ENCODE measurements at regions not wholly inside any gene's neighbourhood (a gene's known extent, or its start where the extent isn't known, plus 50 kb on each side); places are given as distances from the start of the nearest gene placed in this dataset.
"Not testable (repeated sequence)": the region's sequence is repeated elsewhere in the genome, so short reads cannot be mapped to it uniquely, and the experiment has no call there.

DNA sequence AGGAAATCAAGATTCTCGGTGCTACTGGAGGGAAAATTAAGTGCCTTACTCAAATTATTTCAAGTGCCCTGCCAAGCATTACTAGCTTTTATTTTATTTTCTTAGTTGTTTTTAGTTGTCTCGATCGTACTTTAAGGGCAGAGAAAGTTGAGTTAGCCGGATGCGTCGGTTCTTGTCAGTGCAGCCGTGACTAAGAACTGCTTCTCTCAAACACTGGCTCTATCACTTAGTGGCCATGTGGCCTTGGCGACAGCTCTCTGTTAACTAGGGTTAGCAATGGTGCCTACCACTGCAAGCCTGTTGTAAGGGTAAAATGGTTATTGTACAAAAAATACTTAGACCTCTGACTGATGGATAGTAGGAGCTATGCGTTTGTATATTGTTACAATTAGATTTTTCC, 227.8 kb downstream of the KATNAL1 start:
- H3K4me3 ChIP-seq (ENCODE audit: low read depth, low read length), result no peak overlapping the region
- no peak for DNase-seq (ENCODE audit: low read depth)

DNA sequence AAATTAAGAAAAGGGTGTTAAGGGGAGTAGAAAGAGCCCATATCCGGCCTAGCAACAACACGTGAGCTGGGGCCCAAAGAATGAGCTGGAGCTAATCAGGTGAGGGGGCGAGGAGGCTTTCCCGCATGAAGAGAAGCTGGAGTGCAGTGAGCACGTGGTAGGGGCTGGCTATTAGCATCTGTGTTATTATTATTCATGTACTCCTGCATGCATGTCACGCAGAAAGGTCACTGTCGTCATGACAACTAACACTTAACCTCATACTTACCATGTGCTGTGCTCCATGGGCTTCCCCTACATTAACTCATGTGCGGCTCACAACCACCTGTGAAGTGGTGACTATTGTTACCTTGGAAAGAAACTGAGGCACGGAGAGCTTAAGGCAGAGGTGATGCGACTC, 227.6 kb upstream of the UBL3 start:
- H3K4me3 ChIP-seq (ENCODE audit: low read depth, low read length), result no peak overlapping the region
- no peak for DNase-seq (ENCODE audit: low read depth)

DNA sequence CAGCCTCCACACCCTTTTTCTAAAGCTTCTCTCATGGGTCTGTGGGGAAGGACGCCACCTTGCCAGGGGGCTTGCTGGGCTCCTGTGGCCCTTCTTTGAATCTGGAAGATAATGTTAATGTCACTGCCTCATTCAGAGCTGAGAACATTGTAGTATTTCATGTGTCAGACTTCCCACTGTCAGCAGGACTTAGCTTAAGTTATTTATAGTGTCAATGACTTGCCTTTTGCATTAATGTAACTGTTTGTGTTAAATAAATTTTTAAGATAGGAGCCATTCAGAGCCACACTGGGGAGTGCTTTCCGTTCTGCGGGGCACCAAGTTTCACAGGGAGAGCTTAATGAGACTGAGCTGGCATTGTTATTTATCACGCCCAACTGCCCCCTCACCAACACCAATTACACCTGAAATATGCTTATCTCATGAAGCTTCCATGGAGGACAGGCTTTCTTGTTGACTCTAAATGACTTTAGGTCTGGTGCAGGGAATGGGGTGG, 226.9 kb upstream of the UBL3 start:
- DNase-seq (ENCODE audit: low read depth), result no peak
- no peak overlapping the region for H3K4me3 ChIP-seq (ENCODE audit: low read depth, low read length)

DNA sequence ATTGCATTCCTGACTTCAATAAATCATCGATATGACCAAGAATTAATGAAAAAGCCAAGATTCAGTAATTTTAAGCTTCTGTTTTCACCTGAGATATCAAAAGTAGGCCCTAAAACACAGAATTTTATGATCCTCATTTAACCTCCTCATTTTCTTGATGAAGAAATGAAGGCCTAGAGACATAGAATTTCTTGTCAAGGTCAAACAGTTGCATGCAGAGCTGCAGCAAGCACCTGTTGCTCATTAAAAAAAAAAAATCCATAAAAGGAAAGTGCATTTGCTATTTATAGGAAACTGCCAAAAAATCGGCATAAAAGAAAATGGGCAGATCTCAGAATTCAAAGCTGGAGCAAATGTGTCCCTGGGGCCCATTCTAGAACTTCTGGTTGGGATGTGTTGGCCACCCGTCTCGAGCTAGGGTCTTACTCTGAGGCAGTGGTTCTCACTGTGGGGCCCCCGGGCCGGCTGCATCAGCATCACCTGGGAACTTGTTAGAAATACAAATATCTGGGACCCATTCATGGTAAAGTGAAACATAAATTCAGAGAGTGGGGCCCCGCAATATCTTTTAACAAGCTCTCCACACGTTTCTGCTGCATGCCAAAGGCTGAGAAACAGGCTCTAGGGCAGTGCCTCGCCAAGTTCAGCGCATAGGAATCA, 224.7 kb upstream of the UBL3 start:
- no peak overlapping the region for H3K4me3 ChIP-seq (ENCODE audit: low read depth, low read length)
- DNase-seq (ENCODE audit: low read depth), result no peak

DNA sequence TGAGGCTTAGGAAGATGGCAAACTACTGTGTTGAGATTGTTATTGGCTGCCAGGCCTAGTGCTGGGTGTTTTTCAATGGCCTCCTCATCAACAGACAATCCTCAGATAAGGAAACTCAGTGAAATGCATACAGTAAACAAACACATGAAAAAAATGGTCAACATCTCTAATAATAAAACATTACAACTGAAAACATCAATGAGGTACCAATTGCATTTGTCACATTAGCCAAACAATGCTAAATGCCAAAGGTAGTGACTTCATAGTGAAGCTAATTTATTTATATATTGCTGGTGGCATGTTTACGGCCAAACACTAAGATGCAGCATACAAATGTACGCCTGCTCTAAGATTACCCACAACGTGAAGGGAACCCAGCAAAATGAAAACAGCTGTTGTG, 224.0 kb upstream of the UBL3 start:
- DNase-seq (ENCODE audit: low read depth), result no peak

DNA sequence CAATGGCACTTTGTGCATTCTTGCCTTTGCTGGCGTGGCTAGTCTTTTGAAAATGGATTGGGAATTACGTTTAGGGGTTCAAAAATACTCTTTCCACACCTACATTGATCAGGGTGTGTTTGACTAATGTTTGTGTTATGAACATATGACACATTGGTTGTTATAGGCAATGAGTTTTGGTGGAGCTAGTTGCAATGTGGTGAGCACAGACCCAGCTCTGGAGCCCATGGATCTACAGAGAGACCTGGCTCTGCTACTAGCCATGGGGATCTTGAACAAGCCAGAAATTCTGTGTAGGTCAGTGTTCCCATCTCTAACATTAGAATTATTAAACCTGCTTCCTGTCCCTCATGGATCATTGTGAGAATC, 222.4 kb upstream of the UBL3 start:
- DNase-seq (ENCODE audit: low read depth), result no peak
- H3K4me3 ChIP-seq (ENCODE audit: low read depth, low read length), result no peak overlapping the region

More for the DNA sequence above, 224.0 kb upstream of the UBL3 start:
- H3K4me3 ChIP-seq (ENCODE audit: low read depth, low read length), result no peak overlapping the region

DNA sequence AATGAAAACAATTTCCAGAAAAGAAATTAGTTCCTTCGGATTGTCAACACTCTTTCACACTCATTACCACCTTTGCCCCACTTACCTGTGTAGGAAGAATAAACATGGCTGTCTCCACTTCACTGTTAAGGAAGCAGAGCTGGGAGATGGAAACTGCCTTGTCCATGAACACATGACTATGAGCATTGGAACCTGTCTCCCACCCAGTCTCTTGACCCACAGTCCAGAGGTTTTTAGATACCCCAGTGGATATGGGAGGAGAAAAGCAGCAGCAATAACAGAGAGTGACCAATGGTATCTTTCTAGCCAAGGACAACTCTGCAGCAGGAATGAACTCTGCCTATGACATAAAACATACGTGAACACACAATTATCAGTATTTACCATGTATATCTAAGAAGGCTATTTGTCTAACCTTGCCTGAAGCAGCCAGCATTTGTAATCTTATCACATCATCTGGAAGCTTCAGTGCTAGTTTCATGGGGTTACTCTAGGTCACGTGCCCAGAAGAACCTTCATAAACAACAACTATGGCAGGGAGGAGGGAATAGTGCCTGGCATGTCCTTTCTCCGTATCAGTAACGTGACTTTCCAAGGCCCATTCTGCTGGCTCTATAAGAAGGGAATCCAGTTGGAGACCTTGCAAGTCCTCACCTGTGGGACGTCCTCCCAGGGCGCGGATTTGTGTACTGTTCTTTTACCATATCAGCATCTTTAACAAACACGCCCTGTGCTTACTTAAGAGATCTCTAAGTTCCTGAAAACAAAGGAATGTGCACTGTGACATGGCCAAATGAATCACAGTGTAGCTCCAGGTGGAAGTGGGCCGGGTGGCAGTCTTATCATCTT, 221.8 kb upstream of the UBL3 start:
- DNase-seq (ENCODE audit: low read depth), result no peak

DNA sequence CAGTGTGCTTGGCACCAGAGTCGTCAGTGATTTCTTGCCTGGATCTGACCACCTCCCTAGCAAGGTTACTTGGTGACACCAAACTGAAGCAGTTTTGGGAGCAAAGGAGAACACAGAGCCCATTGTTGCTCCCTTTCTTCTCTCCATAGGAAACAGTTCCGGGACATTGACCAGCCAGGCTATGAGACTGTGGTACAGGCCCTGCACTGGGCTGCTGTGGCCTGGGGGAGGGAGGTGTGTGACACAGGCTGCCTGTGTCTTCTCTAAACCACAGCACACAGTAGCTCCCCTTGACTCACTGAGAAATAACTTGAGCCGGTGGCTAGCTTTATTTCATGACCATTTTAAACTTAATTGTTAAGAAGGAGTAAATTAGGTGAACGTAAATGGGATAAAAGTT, 214.8 kb upstream of the UBL3 start:
- no peak for DNase-seq (ENCODE audit: low read depth)
- no peak overlapping the region for H3K4me3 ChIP-seq (ENCODE audit: low read depth, low read length)

More for the DNA sequence above, 221.8 kb upstream of the UBL3 start:
- no peak overlapping the region for H3K4me3 ChIP-seq (ENCODE audit: low read depth, low read length)

DNA sequence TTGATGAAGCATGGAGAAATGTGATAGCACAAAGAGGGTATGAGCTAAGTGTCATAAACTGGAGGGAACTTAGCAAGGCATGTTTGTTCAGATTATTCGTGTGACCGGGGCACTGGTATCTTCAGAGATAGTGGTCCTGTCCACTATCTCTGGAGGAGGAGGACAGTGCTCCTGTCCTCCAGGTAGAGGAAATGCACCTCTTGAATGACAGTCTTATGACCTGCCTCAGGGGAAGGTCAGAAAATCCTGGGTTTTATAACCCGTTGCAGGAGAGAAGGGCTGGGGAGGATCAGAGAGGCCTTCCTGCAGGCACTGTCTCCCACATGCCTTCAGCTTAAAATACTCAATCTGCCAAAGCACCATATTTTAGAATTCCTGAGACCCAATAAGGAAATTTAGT, 213.5 kb upstream of the UBL3 start:
- no peak overlapping the region for H3K4me3 ChIP-seq (ENCODE audit: low read depth, low read length)
- no peak for DNase-seq (ENCODE audit: low read depth)

DNA sequence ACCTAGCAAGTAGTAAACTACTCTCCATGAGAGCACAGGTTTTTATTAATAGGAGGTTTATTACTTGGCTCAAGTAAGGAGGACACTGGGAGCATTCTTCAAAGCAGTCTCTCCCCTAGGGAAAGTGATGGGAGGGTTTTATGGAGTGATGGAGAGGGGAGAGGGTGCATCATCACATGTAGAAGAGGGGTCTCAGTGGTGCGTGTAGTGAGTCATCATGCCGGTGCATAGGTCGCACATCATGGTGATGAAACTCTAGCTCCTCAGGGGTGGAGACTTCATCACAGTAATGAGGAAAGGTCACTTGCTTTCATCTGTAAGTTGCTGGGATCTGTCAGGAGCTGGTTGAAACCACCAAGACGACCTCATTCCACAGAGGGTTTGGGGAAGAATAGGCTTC, 210.8 kb upstream of the UBL3 start:
- no peak overlapping the region for H3K4me3 ChIP-seq (ENCODE audit: low read depth, low read length)
- DNase-seq (ENCODE audit: low read depth), result peak; percentile 64

DNA sequence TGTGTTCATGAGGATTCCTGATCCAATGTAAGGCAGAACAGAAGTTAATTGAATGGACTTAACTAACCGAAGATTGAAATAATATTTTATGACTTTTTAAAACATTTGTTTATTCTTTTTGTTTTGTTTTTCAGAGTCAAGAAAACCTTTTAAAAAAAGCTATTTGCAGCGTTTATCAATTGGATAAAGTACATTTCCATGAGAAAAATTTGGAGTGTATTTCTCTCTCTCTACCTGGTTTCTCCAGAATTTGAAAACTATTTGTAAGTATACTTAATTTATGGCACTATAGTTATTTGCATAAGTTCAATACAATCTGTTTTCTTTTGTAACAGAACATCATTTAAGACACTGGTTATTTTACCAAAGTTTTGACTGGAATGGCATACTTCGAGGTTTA, 208.0 kb upstream of the UBL3 start:
- H3K4me3 ChIP-seq (ENCODE audit: low read depth, low read length), result no peak overlapping the region
- DNase-seq (ENCODE audit: low read depth), result no peak

DNA sequence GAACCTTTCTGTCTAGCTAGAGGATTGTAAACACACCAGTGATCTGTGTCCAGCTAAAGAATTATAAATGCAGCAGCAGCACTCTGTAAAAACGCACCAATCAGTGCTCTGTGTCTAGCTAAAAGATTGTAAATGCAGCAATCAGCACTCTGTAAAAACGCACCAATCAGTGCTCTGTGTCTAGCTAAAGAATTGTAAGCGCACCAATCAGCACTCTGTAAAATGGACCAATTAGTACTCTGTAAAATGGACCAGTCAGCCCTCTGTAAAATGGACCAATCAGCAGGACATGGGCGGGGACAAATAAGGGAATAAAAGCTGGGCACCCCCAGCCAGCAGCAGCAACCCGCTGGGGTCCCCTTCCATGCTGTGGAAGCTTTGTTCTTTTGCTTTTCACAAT, 204.1 kb upstream of the UBL3 start:
- DNase-seq (ENCODE audit: low read depth); H3K4me3 ChIP-seq (ENCODE audit: low read depth, low read length): not testable (repeated sequence)

DNA sequence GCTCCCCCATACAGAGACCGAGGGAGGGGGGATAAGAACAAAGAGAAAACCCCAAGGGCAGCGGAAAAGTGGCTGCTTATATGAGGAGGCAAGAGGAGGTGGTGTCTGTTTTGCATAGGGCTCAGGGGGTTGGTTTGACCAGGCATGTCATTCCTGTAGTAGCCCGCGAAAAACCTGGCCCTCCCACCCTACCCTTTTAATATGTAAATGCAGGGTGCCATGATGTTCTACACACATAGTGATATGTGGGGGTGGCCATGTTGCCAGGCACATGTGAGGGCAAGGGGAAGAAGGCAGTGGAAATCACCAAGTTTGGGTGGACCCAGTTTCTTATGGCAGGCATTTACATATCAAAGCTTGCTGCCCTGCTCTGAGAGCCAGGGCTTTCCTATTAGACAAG, 203.5 kb upstream of the UBL3 start:
- no peak for DNase-seq (ENCODE audit: low read depth)
- H3K4me3 ChIP-seq (ENCODE audit: low read depth, low read length), result no peak overlapping the region

DNA sequence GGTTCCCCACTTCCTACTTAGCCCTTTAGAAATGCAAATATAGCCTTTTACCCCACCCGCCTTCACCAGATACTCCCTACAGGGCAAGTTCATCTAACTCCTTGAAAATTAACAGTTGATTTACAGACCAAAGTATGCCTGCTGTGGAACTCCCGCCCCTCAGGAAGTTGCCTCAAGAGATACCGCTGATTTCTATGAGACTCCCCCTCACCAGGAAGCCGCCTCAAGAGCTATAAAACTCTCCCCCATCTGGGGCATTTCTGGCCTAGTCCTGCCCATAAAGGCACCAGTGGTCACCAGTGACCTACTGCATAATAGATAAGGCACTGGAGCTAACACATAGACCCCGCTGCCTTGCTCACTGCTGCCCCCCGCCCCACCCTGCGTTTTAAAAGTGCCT, 201.7 kb upstream of the UBL3 start:
- DNase-seq (ENCODE audit: low read depth), result no peak
- no peak overlapping the region for H3K4me3 ChIP-seq (ENCODE audit: low read depth, low read length)

DNA sequence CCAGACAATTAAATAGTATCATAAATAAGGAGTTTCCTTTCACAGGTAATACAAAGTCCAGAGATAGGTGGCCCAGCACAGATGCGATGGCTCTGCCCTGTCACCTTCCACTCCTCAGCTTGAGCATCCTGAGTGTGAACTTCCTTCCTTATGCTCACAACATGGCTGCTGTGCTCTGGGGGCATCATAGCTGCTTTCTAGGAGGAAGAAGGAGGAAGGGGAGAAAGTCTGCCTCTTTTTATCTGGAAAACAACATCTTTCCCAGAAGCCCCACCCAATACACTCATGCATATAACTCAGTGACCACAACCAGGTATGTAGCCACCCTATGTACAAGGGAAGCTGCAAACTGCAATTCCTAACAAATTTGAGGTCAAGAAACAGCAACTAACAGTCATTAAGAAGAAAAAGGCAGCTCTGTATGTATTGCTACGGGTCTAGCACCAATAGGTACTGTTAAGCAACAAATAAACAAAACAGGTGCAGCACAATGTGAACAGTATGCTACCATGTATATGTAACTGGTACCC, 201.2 kb upstream of the UBL3 start:
- DNase-seq (ENCODE audit: low read depth), result no peak
- no peak overlapping the region for H3K4me3 ChIP-seq (ENCODE audit: low read depth, low read length)

DNA sequence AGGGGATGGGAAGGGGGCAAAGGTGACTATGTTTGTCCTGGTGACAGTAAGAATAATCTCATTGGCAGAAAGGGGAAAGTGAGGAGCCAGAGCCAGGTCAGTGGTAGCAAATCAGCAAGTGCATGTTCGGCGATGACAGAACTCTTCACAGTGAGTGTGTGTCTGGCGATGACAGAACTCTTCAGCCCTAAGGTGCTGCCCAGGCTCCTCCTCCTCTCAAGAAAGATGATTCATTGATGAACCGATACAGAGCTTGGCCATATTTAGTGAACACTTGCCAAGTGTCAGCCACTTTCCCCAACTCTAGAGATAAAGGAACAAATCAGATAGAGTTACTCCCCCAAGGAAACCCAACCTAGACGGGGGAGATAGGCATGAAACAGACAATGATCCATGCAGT, 199.3 kb upstream of the UBL3 start:
- H3K4me3 ChIP-seq (ENCODE audit: low read depth, low read length), result no peak overlapping the region
- no peak for DNase-seq (ENCODE audit: low read depth)

DNA sequence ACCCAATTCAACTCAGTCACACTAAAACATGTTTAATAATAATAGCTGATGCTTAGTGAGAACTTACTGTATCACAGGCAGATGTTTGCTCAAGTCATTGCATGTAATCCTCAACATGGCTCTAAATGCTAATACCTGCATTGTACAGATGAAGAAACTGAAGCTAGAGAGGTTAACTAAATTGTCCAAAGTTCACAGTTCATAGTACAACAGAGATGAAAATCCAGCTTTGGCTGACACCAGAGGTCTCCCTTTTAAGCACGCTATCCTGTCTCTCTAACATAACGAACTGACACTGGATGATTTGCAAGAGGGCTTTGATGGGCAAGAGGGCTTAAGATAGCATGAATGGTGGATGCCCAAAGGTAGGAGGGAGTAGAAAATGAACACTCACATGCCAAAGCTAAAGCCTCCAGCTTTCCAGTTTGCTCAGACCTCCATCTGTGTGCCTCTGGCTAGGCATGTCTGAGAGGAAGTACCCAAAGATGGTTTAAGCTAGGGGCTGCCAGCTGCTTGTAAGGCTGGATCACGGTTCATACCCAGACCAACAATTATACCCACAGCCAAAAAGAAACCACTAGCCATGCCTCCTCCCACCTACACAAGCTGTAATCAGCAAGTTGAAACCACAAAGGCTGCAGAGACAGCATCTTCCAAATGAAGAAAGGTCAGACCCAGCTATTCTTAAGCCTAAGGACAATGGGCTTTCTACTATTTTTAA, 196.9 kb upstream of the UBL3 start:
- no peak for DNase-seq (ENCODE audit: low read depth)
- H3K4me3 ChIP-seq (ENCODE audit: low read depth, low read length), result no peak overlapping the region

DNA sequence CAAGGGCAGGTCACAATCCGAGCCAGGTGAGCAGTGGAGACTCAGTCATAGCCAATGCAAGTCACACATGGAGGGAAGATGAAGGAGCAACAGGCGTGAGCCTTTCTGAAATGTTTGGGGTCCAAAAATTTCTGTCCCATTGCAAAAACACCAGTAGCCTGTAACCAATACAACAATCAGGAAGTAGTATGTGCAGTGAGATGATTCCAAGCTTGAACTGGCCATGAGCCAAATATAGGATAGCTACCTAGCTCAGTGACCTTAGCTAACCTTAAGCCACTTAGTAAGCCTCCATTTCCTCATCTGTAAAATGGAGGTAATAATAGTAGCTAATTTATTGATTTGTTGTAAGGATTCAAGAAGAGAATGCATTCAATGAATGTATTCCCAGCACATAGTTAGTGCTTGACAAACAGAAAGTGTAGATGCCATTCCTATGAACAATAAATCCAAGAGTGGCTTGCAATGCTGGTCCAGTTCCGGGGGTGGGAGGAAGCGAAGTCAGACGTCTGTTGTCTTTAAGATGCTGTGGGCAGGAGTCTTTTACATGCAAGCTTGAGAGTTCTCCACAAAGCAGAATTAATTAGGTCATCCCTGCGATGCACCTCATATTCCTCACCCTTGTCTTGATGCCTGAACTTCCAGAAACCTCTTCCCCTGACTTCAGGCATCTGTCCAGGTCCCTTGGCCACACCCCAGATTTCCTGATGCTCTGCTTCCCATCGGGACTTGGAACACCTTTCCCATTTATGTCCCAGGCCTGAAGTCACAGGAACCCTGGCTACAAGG, 195.7 kb upstream of the UBL3 start:
- peak; percentile 56 for DNase-seq (ENCODE audit: low read depth)
- H3K4me3 ChIP-seq (ENCODE audit: low read depth, low read length), result no peak overlapping the region

DNA sequence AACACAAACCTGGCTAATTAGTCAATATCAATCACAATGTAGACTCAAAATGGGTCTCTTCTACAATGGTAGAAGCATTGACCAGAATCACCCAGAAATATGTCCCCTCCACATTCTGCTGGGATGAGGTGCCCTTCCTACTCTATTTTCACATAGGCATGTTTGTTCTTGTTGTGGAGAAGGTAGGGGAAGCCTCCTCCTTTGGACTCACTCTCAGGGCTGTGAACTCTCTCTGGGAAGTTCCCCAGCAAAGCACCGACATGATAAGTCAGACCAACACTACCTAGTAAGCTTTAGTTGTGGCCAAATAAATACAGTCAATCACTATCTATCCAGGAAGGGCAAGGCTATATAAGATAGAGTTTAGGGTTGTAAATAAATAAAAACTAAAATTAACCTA, 194.5 kb upstream of the UBL3 start:
- no peak overlapping the region for H3K4me3 ChIP-seq (ENCODE audit: low read depth, low read length)
- no peak for DNase-seq (ENCODE audit: low read depth)

DNA sequence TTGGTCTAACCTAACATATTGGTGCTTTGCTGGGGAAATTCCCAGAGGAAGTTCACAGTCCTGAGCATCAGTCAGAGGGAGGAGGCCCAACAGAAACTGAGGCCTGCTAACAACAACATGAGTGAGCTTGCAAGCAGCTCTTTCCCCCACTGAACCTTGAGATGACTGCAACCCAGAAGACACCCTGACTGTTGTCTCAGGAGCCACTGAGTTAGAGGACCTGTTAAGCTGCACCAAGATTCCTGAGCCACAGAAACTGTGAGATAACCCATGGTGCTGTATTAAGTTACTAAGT, 193.2 kb upstream of the UBL3 start:
- no peak overlapping the region for H3K4me3 ChIP-seq (ENCODE audit: low read depth, low read length)
- DNase-seq (ENCODE audit: low read depth), result no peak

All from skeletal muscle cell (primary cell).